ENCODE measurements at regions not wholly inside any gene's neighbourhood (a gene's known extent, or its start where the extent isn't known, plus 50 kb on each side); places are given as distances from the start of the nearest gene placed in this dataset.

GRCh38 chr3:161915418-161915750 lies 418.8 kb downstream of the OTOL1 start:
- TF ChIP-seq ZNF219 (CRISPR knock-in tag; IDR thresholded peaks at IDR 0.05; ENCODE audit: borderline replicate concordance) (no peak), NFE2L1 (CRISPR knock-in tag; IDR thresholded peaks at IDR 0.05) (no peak), ZNF121 (CRISPR knock-in tag; IDR thresholded peaks at IDR 0.05) (no peak)

Data from WTC11 (cell line).